AG08395 (cell line): ENCODE measurements at regions not wholly inside any gene's neighbourhood (a gene's known extent, or its start where the extent isn't known, plus 50 kb on each side); places are given as distances from the start of the nearest gene placed in this dataset.

Source experiments
- DNase-seq: peaks from one replicate; pipeline ENCODE4 v3.0.0; 2012; ENCODE audit warnings: mixed read lengths, low spot score

GRCh38 chr2:898319-898718 is 52.3 kb upstream of the SNTG2 start:
- DNase-seq = no peak

DNA sequence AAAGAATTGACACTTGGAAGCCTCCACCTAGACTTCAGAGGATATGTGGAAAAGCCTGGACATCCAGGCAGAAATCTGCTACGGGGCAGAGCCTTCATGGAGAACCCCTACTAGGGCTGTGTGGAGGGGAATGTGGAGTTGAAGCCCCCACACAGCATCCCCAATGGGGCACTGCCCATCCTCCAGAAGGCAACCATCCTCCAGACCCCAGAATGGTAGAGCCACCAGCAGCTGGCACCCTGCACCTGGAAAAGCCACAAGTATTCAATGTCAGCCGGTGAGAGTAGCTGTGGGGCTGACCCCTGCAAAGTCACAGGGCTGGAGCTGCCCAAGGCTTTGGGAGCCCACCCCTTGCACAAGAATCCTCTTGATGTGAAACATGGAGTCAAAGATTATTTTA is 53.6 kb upstream of the SNTG2 start:
- DNase-seq = no peak

GRCh38 chr2:893311-893710 is 57.3 kb upstream of the SNTG2 start:
- DNase-seq = no peak

- DNase-seq = no peak
Observed at GRCh38 chr2:892892-893291, 57.8 kb upstream of the SNTG2 start.

DNA sequence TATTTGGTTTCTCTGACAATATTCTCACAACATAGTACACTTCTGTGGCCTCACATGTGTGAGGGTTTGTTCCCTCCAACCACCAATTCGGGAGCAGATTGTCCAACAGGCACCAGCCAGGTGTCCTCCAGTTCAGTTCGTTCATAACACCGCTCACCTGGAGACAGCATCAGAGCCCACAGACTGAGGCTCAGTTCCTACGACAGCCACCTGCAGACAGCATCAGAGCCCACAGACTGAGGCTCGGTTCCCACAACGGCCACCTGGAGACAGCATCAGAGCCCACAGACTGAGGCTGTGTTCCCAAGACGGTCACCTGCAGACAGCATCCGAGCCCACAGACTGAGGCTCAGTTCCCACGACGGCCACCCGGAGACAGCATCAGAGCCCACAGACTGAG is 58.2 kb upstream of the SNTG2 start:
- no peak for DNase-seq

GRCh38 chr2:891734-892133 is 58.9 kb upstream of the SNTG2 start:
- DNase-seq = no peak

DNA sequence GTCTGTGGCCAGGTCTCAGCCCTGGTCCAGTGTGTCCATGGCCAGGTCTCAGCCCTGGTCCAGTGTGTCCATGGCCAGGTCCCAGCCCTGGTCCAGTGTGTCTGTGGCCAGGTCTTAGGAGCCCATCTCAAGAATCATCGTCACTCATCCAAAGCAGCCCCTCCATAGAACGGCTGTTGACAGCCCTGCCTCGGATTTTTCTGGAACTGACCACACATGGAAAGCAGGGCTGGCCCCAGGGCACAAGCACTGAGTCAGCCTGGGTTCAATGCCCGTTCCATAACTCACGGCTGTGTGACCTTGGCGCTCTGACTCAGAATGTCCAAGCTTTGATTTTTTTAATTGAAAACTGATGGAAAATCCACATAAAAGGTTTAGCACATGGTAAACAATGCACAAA is 59.9 kb upstream of the SNTG2 start:
- peak; percentile 66 for DNase-seq

GRCh38 chr2:890214-890613 is 60.4 kb upstream of the SNTG2 start:
- DNase-seq = no peak

- DNase-seq = no peak
Observed at GRCh38 chr2:888906-889566, 61.6 kb upstream of the SNTG2 start.

- DNase-seq = no peak
Observed at GRCh38 chr2:888211-888801, 62.3 kb upstream of the SNTG2 start.

GRCh38 chr2:887639-888038 is 63.0 kb upstream of the SNTG2 start:
- no peak for DNase-seq

- no peak for DNase-seq
Observed at GRCh38 chr2:886072-887022, 64.3 kb upstream of the SNTG2 start.

DNA sequence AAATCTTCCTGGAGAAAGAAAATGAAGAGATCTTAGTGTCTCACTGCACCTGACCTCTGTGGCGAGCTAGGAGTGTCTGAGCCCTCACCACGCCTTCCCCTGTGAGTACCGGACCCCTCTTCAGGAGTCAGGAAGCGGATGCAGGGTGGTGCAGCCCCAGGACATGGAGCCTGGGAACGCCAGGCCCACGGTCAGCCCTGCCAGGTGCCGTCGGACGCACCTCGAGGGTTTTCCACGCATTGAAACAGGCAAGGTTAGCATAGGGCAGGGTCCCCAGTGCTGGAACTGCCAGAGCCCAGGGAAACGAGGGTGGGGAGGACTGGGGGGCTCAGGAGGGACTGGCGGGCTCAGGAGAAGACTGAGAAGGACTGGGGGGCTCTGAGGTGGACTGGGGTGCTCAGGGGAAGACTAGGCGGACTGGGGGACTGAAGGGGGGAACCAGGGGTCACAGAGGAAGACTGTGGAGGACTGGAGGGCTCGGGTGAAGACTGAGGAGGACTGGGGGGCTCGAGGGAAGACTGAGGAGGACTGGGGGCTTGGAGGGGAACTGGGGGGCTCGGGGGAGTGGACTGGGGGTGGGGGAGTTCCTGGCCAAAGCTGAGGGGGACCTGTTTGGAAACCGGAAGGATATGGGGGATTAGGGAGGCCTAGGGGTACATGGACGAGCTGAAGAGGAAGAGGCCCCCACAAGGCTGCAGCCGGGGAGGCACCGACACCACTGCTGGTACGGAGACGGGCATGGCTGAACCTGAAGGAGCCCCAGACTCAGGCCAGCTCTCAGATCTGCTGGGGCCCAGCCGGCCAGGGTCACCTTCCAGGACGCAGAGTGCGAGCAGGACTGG is 65.2 kb upstream of the SNTG2 start:
- no peak for DNase-seq

DNA sequence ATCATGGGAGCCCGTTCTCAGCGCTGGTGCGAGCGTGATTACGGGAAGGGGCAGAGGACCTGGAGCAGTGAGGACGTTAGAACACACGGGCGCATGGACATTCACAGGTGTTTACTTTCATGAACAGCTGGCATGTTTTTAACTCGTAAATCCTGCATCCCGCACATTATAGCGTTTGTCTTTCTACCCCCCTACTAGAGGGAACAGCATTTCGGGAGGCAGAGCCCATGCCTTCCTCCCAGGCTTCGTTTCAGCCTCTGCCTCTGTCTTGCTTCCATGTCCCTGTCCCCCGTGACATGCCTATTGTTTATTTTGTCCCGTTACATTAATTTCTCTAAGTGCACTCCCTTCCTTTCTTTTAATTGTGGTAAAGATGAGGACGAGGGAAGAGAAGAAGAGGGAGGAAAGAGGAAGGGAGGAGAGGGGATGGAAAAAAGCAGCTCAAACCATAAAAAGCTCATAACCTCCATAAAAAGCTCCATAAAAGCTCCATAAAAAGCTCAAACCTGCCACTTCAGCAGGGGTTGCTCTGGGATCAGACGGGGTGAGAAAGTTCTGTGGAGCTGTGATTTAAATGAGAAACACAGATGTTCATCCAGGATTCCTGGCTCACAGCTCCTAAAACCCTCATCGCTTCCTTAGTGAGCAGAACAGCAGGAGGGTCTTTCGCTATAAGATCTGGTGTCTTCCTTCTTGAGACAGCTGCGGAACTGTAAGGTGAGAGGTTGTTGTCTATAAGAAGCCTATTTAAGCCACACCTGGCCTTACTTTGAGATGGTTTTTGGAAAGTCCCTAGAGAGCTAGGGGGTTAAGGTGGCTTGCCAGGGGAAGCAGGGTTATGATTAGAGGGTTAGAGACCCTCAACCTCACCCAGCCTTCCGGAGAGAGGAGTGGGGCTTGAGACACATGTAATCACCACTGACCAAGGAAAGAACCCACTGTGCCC is 66.6 kb upstream of the SNTG2 start:
- DNase-seq = no peak

- DNase-seq = no peak
Observed at GRCh38 chr2:883260-883802, 67.3 kb upstream of the SNTG2 start.

DNA sequence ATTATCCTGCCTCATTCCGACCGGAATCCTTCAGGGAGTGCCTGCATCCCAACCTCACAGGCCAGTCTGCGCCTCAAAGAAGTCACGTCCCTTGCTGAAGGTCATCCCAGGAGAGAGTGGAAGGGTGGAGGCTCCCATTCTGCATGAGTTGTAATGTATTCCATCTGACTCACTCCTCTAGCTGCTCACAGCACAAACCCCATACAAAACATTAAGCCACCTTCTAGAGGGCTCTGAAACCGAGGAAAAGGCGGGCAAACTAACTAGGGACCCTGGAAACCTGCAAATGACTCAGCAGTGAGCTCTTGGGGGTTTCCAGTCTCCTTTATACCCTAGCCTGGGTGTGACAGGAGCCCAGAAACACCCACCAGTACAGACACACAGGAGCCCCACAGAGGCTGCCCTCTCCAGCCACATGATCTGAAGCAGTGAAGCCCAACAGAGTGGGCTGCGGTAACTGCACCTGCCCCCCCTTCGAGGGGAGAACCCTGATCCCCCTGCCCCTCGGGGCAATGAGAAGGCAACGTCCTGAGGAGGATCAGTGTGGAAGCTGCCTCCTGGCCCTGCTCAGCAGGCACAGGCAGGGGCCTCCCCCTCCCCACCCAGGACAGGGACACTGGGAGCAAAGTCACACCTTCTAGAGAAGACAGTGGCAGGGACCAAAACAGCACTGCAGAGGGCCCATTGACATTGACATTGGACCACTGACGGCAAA is 69.3 kb upstream of the SNTG2 start:
- no peak for DNase-seq

DNA sequence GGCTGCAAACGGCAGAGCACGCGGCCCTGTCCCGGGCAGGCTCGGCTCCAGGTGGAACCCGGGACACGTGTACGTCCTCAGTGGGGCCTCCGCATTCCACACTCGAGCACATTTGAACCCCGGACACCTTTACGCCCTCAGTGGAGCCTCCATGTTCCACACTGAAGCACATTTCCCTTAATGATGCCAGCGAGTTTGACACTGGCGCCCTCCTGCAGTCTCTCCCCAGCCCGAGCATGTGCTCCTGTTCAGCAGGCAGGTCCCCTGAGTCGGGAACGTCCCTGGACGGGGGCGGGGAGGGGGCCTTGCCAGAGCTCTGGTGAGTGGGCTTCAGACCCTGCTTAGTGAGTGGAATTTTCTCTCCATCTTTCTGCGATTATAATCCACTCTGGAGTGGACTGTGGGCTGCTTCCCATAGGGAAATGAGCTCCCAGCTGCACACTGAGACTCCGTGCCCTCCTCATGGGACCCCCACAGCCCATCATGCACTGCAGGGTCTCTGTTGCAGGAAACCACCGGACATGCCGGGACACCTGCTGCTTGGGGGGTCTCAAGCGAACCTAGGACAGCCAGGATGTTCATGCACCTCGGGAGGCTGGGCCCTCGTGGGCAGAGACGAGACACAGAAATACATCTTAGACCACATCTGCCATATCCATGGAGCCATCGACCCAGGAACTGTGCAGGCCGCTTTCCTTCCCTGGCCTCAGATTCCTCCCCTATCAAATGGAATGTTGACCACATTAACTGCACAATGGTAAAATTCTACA is 70.3 kb upstream of the SNTG2 start:
- DNase-seq = no peak

DNA sequence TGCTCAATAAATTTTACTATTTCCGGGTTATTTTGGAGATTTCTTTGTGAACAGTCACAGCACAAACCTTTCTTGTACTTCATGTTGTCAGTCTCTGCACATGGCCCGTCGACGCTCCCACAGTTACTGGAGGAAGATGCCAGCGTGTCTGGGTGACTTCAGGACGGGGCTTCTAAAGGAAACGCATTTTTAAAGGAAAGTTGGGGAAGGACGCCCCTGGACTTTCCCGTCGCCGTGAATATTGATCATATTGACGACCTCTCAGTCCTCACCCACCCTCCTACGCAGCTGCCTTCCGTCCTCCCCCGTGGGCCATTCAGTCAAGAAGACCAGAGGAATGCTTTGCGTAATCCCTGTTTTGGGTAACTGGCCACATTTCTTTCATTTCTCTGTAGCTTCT is 71.1 kb upstream of the SNTG2 start:
- DNase-seq = no peak

DNA sequence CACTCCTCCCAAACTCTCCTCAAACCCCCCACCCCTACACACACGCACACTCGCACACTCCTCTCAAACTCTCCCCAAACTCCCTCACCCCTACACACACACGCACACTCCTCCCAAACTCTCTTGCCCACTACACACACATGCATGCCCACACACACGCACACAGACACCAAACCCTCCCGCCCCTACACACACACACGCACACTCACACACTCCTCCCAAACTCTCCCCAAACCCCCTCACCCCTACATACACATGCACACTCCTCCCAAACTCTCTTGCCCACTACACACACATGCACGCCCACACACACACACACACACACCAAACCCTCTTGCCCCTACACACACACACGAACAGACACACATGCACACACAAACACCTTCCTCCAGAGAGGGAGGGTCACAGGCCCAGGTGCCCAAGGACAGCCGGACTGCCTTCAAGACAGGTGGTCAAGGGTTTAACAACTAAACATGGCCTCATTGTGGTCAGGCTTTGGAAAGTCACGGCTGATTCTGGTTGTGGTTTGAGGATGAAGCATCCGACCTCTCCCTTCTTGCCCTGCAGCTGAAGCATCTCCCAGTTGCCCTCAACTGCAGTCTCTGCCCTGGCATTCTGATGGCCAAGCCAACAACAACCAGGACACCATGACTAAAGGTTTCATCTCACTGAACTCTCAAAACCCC is 72.3 kb upstream of the SNTG2 start:
- DNase-seq = no peak
